ENCODE measurements at regions not wholly inside any gene's neighbourhood (a gene's known extent, or its start where the extent isn't known, plus 50 kb on each side); places are given as distances from the start of the nearest gene placed in this dataset.
"Not testable (repeated sequence)": the region's sequence is repeated elsewhere in the genome, so short reads cannot be mapped to it uniquely, and the experiment has no call there.

DNA sequence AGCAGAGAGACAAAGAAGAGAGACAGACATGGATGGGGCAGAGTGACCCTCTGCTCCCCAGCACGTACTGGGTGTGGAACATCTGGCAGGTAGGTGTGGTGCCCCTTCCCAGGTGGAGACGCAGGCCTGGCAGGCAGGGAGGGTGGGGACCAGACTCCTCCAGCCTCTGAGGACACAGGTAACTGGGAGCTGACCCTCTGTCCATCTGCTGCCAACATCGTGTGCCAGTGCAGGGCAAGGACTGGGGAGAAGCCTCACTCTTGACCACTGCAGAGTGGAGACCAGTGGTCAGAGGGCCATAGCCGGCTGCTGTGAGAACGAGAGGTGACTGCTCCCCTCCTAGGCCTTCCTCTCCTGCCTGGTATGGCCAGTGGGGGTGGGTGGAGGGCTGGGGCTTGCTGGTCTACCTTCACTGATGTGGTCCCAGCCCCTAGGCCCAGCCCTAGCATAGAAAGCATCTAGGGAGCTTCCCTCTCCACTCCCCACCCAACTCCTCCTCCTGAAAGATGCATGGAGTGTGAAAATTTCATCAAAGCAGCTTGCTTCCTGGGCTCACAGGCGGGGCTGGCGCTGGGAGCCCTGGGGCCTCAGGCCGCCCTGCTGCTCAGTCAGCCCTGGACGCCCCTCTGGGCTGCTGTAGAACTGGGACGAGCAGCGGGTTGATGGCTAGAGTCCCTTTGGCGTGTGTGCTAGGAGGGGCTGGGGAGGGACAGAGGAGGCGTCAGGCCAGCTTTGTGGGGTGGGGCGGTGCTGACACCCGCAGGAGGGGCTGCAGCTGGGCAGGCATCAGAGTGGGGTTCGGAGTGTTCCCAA lies 90.3 kb downstream of the PLXNA1 start:
- no peak for DNase-seq

DNA sequence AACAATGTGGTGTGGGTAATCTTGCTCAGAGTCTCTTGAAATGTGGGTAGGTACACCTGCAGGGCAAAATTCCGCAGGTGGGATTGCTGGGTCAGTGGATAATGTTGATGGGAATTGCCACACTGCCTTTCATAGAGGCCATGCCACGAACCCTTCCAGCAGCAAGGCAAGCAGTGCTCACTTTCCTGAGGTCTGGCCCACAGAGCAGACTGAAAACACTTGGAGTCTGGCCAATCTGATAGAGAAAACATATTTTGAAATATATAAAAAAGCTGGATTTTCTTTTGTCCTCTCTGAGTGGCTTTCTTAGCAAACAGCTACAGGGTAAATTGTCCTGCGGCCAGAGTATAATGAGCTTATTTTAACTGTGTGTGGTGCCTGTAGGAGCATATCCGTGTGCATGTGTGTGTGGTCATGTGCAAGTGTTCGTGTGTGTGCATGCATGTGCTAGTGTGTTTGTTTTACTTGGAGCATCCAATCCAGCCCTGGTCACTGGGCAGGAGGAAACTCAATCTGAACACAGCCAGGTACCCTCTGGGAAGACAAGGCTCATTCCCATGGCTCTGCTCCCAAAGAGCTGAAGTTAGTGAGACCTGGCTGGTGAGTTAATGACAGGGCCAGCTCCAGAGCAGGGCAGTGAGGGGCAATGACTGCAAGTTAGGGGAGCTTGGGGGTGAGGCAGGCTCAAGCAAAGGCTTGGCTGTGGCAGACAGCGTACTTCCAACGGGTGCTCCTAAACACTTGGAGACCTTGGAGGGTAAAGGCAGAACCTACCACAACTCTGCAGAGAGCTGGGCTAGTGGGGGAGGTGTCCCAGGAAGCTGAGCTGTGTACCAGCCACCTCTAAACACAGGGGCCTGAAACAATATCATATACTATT lies 91.3 kb downstream of the PLXNA1 start:
- DNase-seq, result no peak

DNA sequence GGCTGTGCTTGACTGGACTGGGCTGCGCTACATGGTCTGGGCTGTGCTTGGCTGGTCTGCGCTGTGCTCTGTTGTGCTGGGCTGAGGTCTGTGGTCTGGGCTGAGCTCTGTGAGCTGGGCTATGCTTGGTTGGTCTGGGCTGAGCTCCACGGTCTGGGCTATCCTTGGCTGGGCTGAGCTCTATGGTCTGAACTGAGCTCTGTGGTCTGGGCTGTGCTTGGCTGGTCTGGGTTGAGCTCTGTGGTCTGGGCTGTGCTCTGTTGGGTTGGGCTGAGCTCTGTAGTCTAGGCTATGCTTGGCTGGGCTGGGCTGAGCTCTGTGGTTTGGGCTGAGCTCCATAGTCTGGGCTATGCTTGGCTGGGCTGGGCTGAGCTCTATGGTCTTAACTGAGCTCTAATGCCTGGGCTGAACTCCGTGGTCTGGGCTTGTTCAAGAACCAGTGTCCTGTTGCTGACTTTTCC lies 92.0 kb downstream of the PLXNA1 start:
- DNase-seq, result peak; percentile 8 to 30

DNA sequence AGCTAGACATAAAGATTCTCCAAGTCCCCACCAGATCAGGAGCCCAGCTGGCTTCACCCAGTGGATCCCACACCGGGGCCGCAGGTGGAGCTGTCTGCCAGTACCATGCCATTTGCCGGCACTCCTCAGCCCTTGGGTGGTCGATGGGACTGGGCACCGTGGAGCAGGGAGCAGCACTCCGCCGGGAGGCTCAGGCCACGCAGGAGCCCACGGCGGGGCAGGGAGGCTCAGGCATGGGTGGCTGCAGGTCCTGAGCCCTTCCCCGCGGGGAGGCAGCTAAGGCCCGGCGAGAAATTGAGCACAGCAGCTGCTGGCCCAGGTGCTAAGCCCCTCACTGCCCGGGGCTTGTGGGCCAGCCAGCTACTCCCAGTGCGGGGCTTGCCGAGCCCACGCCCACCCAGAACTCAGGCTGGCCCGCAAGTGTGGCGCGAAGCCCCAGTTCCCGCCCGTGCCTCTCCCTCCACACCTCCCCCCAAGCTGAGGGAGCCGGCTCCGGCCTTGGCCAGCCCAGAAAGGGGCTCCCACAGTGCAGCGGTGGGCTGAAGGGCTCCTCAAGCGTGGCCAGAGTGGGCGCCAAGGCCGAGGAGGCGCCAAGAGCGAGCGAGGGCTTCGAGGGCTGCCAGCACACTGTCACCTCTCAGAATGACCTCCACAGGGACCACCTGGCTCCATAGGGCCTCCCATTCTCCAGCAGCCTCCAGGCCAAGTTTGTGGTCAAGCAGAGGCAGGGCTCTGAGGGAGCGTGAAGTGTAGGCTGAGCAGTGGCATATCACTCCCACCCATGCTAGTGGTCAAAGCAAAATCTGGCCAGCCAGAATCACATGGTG lies 93.5 kb downstream of the PLXNA1 start:
- DNase-seq, result not testable (repeated sequence)

DNA sequence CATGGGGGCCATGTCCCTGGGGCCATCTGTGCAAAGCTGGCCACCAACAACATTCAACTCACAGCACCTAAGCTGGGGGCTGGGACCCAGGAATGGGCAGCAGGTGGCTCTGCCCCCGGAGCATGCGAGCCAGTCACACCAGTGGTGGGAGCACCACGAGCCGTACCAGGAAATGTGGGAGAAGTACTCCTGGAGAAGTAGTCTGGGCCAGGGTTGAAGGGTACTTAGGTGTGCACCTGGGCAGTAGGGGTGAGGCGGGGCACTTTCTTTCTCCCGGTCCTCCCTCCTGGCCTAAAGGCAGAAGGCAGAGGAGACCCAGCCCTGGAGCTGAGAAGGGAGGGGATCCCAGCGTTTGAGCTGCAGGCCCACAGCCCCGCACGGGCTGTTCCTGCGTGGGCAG lies 94.2 kb downstream of the PLXNA1 start:
- no peak for DNase-seq

DNA sequence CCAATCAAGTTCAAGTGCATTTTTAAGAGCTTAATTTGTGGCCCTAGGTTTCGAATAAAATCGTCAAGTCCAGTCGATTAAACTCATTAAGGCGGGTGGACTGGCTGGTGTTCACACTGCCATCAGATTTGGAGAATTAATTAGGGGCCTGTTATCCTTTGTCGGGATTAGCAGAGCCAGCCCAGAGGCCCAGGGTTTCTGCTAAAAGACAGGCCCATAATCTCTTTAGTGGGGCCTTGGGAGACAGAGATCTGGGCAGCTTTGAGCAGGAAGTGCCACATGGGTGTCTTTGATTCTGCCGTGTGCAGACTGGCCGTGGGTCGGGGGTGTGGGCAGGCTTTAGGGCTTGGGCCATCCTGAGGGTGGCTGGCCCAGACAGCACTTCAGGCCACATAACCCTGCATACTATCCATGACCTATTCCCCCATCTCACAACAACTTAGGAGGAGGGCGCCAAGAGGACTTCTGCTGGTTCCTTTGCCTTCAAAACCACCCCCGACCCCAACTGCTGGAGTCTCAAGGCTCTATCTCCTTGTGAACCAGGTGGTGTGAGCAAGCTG lies 94.7 kb downstream of the PLXNA1 start:
- no peak for DNase-seq

DNA sequence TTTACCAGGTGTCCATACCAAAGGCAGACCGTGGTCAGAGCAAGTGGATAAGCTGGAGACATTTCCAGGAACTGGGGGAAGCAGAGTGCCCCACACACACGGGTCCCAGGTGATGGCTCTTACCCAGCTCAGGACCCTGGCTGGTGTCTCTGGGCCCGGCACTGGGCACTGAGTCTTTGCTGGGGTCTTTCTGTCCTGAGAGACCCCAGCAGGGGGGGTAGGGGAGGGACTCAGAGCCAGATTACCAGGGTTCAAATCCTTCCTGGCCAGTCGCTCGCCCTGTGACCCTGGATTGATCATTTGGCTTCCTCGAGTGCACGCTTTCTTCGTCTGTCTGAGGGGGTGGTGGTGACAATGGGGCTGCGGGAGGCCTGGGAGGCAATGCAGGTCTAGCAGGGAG lies 95.7 kb downstream of the PLXNA1 start:
- no peak for DNase-seq

DNA sequence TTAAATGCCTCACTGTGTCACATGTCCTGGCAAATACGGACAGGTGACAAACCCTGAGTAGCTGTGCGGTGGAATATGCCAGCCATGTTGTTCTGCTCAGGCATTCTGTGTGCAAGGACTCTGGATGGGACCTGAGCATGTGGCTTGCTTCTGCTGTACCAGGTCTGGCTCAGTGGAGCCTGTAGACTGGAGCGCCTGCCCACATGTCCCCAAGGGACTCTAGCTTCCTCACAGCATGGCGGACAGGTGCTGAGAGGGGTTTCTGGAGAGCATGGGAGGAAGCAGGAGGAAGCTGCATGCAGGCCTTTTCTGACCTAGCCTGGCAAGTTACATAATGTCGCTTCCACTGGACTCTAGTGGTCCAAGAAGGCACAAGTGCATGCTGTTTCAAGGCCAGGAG lies 96.3 kb downstream of the PLXNA1 start:
- no peak for DNase-seq

DNA sequence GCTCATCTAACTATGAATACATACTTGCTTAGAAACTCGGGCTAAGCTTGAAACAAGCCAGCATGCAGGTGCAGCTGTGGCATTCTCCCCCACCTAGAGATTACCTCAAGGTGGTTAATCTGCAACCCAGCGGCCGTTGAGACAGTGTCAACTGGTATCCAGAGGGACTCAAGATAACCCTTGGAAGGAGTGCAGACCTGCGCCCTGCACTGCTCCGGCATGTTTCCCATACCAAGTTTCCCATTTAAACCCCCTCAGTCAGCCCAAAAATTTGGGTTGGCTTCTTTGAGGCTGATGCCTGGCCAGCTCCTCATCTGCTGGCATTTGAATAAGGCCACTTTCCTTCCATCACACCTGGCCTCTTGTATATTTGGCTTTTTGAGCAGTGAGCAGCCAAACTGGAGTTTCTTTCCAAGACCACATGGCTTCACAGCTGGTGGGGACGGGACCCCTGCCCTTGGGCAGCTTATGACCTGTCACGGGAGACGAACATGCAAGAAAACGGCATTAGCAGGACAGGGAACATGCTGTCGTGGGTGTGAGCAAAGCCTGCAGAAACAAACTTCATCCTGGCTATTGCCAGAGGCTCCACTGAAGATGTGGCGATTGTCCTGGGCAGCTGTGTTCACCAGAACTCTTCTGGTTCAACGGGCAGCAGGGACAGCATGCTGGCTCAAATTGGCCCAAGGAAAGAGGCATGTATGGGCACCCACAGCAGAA lies 98.2 kb downstream of the PLXNA1 start:
- no peak for DNase-seq

DNA sequence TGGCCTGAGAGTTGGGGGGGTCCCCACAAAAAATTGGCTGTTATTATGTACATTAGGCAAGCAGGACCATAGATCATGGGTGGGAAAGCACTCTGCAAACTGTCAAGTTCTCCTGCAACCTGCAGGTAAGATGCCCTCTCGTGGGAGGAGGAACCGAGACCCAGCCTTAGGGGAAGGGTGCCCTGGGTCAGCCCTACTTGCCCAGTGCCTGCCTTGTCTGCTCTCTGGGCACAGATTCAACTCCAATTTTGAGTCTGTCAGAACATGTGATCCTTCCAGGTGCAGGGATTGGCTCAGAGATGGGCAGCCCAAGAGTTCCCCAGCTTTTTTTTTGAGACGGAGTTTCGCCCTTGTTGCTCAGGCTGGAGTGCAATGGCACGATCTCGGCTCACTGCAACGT lies 99.2 kb downstream of the PLXNA1 start:
- no peak for DNase-seq

DNA sequence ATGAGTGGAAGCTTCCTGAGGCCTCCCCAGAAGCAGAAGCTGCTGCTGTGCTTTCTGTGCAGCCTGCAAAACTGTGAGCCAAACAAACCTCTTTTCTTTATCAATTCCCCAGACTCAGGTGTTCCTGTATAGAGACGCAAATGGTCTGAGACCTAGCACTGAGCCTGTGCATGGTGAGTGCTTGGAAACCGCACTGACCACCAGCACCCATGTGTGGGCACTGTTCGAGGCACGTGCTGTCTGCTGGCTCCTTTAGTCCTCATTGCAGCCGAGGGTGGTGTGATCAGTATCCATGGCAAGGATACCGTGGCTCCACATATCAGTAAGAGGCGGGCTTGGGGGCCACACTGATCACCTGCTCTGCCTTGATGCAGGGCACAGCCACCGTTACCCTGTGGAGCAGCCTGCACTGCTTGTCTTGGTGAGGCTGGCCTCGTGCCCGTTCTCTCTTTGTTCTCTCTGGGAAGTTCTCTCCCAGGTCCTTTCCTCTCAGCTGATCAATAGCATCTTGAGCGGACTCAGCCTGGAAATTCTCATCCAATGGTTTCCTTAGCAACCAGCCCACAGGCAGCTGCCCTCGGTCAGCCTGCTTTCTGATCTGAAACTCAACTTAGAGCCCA lies 101.0 kb downstream of the PLXNA1 start:
- DNase-seq, result no peak

DNA sequence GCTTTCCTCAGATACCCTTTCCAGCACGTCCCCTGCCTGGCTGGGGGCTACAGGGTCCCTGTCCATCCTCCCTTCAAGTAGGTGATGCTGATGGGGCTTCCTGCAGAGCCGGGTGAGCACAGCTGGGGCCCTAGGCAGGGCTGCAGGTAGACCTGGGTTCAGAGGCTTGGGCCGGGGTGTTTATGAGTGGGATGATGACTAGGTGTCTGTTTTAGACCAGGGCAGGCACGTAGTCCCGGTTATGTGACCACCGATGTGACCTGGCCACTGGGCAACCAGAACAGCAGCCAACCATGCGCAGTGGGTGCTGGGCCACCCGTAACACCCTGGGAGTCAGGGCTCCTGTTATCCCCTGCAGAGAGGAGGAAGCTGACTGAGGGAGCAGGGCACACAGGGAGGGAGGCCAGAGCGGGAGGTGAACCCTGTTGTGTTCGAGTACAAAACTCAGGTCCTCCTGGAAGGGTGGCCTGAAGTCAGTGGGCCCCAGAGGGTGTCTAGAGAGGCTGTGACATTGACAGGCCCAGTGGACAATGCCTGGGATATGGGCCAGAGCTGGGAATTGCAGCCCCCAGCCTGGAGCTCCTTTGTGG lies 101.6 kb downstream of the PLXNA1 start:
- DNase-seq, result no peak

DNA sequence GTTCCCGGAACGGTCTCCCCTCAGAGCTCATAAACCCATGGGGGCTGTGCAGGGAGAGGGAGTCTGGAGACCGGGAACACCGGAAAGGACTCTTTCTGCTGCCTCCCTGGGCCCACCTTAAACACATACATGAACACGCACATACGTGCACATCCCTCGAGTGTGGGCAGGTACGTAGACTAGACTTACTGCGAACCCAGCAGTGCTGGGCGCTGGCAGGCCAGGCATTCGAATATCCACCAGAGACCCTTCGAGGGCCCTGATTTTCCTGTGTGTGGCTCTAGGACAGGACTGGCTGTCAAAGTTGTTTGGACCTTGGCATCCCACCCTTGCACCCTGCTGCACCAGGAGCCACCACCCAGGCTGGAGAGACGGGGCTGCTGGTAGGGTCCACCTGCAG lies 102.7 kb downstream of the PLXNA1 start:
- DNase-seq, result no peak

DNA sequence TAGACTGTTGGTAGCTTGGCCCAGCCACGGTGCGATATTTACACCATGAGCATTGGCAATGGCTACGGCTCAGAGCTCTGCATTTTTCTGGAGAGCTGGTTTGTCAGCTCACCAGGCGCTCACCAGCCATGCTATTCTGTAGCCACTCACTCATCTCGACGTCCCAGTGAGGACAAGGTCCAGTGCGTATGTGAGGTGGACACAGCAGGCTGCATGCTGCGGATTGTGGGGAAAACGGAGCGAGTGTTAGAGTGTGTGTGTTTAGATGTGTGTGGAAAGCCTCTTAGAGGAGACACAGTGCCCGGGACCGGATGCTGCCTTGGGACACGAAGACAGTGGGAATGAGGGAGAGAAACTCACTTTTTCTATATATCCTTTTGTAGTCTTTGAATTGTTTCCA lies 103.7 kb downstream of the PLXNA1 start:
- DNase-seq, result not testable (repeated sequence)

DNA sequence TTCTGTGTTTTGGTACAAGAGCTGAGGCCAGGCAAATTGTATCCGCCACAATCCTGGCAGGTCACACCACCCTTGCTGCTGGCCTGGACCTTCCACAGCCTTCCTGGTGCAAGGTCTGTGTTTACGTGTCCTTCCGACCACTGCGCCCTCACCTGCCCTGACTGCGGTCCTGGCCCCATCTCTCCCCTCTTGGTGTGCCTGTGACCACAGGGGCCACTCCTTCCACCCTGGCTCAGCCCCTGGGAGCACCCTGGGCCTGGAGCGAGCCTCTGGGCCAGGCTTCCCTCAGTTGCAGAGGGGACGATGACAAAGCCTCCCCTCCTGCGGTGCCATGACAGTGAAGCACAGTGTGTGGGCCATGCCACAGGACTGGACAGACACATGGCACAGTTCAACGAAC lies 104.5 kb downstream of the PLXNA1 start:
- DNase-seq, result no peak

DNA sequence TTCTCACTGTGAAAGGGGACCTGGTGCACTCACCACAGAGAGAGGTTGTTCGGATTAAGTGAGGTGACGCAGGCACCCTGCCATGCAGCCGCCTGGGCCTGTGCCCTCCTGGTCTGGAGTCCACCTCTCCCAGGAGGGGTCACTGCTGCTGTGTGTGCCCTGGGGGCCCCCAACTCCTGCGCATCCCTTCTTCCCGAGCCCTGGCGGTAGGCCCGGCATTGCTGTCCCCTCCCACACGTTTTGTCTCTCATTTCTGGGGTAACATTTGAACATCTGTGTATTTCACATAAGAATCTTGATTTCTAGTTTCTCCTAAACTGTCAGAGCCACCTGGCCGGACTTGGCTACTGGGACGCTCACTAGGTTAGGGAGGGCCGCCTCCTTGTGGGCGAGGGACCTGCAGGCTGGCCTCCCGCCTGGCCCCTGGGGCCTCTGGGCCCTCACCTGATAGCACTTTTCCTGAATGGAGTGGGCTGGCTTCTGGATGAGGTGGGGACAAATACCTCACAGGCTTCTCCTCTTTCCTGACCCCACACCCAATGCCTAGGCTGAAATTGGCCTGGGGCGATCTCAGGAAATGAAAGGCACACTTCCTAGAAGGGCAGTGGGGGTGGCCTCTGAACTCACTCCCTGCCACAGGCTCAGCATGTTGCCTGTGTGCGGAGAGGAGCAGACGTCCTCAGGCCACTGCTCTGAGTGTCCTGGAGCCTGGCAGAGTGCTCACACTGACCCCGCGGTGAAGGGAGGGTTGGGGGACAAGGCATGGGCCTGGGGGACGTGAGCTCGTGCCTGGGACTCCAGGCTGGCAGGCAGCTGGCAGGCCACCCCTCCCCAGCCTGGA lies 104.2 kb upstream of the PRR23E start:
- no peak for DNase-seq

DNA sequence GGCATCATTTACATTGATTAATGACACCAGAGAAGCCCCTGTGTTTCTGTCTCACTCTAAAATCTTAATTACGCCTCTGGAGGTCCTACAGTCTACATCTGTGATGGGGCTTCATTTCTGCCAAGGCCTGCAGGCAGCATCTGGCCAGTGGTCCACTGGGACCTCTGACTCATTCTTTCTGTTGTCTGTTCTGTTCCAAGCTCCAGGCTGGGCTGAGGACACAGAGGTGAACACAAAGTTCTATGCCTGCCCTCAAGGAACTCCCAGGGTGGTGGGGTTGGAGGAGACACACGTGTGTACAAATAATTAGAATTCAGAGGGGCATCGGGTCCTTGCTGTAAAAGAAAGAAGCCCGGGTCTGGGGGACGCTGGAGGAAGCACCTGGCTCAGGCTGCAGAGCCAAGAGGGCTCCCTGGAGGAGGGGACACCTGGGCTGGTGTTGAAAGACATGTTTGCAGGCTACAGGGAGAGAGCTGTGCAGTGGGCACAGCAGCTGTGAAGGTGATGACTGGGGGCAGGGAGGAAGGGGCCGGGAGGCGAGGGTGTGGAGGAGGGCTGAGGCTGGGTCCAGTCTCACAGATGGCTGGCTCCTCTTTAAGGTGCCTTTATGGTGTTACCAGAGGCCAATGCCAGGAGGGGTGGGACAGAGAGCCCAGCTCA lies 103.3 kb upstream of the PRR23E start:
- no peak for DNase-seq

DNA sequence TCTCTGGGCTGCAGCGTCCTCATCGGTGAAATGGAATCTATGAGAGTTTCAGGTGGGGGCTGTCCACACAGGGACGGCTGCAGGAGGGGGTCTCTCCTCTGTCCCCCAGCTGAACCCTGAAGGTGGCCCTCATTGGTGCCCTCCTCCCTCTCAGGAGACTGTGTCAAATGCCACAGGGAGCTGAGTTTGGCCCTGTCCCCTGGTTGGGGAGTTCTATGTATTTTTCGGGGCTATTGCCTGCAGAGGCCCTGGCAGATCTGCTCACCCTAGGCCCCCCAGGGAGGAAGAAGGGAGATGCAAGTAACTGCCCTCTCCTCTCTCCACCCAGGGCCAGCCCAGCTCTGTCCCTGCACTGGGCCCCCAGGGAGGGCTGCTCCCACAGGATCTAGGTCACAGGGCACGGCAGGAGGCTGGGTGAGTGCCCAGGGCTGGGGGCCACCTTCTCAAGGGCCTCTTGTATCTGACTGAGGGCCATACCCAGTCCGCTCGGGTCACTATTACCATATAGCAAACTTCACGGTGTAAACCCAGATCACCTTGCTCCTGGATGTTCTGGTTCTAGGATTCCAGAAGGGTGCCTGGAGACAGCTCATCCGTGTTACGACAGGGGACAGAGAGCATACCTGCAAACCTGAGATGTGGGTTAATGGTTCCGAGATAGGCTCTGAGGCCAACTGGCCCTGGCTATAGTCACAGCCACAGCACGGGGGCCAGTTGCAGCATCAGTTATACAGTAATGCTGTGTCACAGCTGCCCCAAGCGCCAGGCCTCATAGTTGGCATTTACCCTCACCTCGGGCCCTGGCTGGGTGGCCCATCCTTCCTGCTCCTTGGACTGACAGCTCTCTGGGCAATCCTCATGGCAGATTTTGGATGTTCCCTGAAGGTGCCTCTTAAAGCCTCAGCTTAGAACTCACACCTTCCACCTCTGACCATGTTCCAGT lies 102.4 kb upstream of the PRR23E start:
- no peak for DNase-seq

DNA sequence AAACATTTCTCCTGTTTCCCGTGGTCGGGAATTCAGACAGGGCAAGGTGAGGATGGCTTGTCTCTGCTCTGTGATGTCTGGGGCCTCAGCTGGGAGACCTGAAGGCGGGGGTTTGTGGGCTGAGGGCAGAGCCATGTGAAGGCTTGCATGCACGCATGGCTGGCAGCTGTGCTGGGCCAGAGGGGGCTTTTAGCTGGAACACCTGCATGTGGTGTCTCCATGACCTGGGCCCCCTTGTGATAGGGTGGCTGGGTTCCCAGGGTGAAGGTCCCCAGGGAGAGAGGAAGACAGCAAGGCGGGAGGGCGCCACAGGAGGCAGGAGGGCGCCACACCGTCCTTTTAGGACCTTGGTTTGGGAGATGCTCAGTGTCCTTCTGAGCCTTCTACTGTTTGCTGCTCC lies 101.6 kb upstream of the PRR23E start:
- no peak for DNase-seq
